ENCODE measurements at regions not wholly inside any gene's neighbourhood (a gene's known extent, or its start where the extent isn't known, plus 50 kb on each side); places are given as distances from the start of the nearest gene placed in this dataset.

- no CpG with 5 or more reads among the region's 3 CpGs for WGBS (ENCODE audit: insufficient coverage)
- ATAC-seq (replicated peaks in 1 of 4) (no peak), DNase-seq (no peak)
- H3K36me3 ChIP-seq (ENCODE audit: control insufficient read depth in 2 of 2, extremely low read depth in 1 of 2, insufficient read depth in 1 of 2, low read length in 1 of 2): peaks cover 0 to 3% of the 10 kb centered on the region in 2 donors
- Mint-ChIP-seq H3K27me3 (peaks cover 3 to 4% of the 10 kb centered on the region in 2 donors), H3K36me3 (peaks cover 3% of the 10 kb centered on the region), H3K27ac (peak overlapping the region; percentile 90 to 95), H3K4me1 (peaks cover 33 to 55% (median 45%) of the 10 kb centered on the region in 3 donors), H3K4me3 (peak overlapping the region; percentile 84 to 92 (median 85)), H3K9me3 (no peaks in the 10 kb centered on the region)
- no peak overlapping the region for H3K4me3 ChIP-seq (ENCODE audit: control insufficient read depth in 1 of 2, extremely low read depth in 1 of 2, low read length in 1 of 2)
- no peaks in the 10 kb centered on the region for H3K9me3 ChIP-seq
- H3K27me3 ChIP-seq (replicated peaks in 1 of 2; ENCODE audit: control insufficient read depth in 2 of 2, extremely low read depth in 1 of 2, insufficient read depth in 2 of 2, low read length in 1 of 2): peaks cover 0 to 16% of the 10 kb centered on the region in 2 experiments
- peak overlapping the region; percentile 93 for H3K27ac ChIP-seq (ENCODE audit: low read length)
- CTCF ChIA-PET: interaction anchor here (0.8 to 6.2 kb wide), 5 partner anchors 39 to 146 kb away, joined by 4 to 68 read pairs (median 30); partner anchors contain the start of gene TRIM13 (in 1 of the 2)
- POLR2A ChIA-PET: interaction anchor here (0.6 to 3.7 kb wide), 10 partner anchors 14 to 389 kb away, joined by 3 to 23 read pairs (median 4); partner anchors contain the start of gene TRIM13 (in 1 of the 2)
- peaks cover 15 to 37% of the 10 kb centered on the region in 2 experiments for H3K4me1 ChIP-seq (ENCODE audit: control insufficient read depth in 1 of 2, extremely low read depth in 1 of 2, insufficient read depth in 2 of 2, low read length in 2 of 2)
Measured at GRCh38 chr13:50123002-50123401, 107.8 kb downstream of the KCNRG start.

GRCh38 chr13:50123515-50123861 is 108.2 kb downstream of the KCNRG start:
- CTCF ChIA-PET: interaction anchor here (0.9 to 6.2 kb wide), 7 partner anchors 16 to 794 kb away, joined by 4 to 68 read pairs (median 6); partner anchors contain the start of gene TRIM13 (in 1 of the 2)
- Mint-ChIP-seq H3K27me3 (peaks cover 3 to 7% of the 10 kb centered on the region in 2 donors), H3K27ac (peak overlapping the region; percentile 90 to 95), H3K36me3 (peaks cover 3% of the 10 kb centered on the region), H3K9me3 (no peaks in the 10 kb centered on the region), H3K4me3 (peak overlapping the region; percentile 84 to 92 (median 85)), H3K4me1 (peaks cover 35 to 57% (median 48%) of the 10 kb centered on the region in 3 donors)
- H3K27me3 ChIP-seq (replicated peaks in 1 of 2; ENCODE audit: control insufficient read depth in 2 of 2, extremely low read depth in 1 of 2, insufficient read depth in 2 of 2, low read length in 1 of 2): peaks cover 0 to 21% of the 10 kb centered on the region in 2 experiments
- POLR2A ChIA-PET: interaction anchor here (0.6 to 3.7 kb wide), 11 partner anchors 14 to 1329 kb away, joined by 3 to 23 read pairs (median 3); partner anchors contain the start of genes INTS6 (in 1 of the 2) and TRIM13 (in 1 of the 2)
- DNase-seq (no peak), ATAC-seq (replicated peaks in 1 of 4) (no peak)
- WGBS (ENCODE audit: insufficient coverage): 11% methylated on average over 13 of the region's 13 CpGs
- peak overlapping the region; percentile 93 for H3K27ac ChIP-seq (ENCODE audit: low read length)
- H3K4me3 ChIP-seq (ENCODE audit: control insufficient read depth in 1 of 2, extremely low read depth in 1 of 2, low read length in 1 of 2): peak overlapping the region; percentile 74
- H3K9me3 ChIP-seq: no peaks in the 10 kb centered on the region
- peaks cover 17 to 42% of the 10 kb centered on the region in 2 experiments for H3K4me1 ChIP-seq (ENCODE audit: control insufficient read depth in 1 of 2, extremely low read depth in 1 of 2, insufficient read depth in 2 of 2, low read length in 2 of 2)
- H3K36me3 ChIP-seq (ENCODE audit: control insufficient read depth in 2 of 2, extremely low read depth in 1 of 2, insufficient read depth in 1 of 2, low read length in 1 of 2): peaks cover 0 to 3% of the 10 kb centered on the region in 2 donors

GRCh38 chr13:50123862-50124535 is 108.8 kb downstream of the KCNRG start:
- Mint-ChIP-seq H3K27ac (peak overlapping the region; percentile 90 to 95), H3K4me3 (peak overlapping the region; percentile 84 to 92 (median 85)), H3K4me1 (peaks cover 40 to 61% (median 51%) of the 10 kb centered on the region in 3 donors), H3K36me3 (peaks cover 3% of the 10 kb centered on the region), H3K9me3 (no peaks in the 10 kb centered on the region), H3K27me3 (peaks cover 4 to 12% of the 10 kb centered on the region in 2 donors)
- ChIA-PET CTCF (interaction anchor here (0.9 to 6.2 kb wide), 7 partner anchors 17 to 793 kb away, joined by 4 to 68 read pairs (median 6); partner anchors contain the start of gene TRIM13 (in 1 of the 2)), POLR2A (interaction anchor here (0.6 to 3.7 kb wide), 18 partner anchors 8 to 1329 kb away, joined by 3 to 23 read pairs (median 3); partner anchors contain the start of genes INTS6 (in 1 of the 2) and TRIM13 (in 1 of the 2))
- peaks cover 0 to 3% of the 10 kb centered on the region in 2 donors for H3K36me3 ChIP-seq (ENCODE audit: control insufficient read depth in 2 of 2, extremely low read depth in 1 of 2, insufficient read depth in 1 of 2, low read length in 1 of 2)
- DNase-seq (peak in 34 of 35 experiments; percentile 48 to 89 (median 62)), ATAC-seq (replicated peaks in 1 of 4) (peak; percentile 71 to 76 (median 72))
- peaks cover 22 to 46% of the 10 kb centered on the region in 2 experiments for H3K4me1 ChIP-seq (ENCODE audit: control insufficient read depth in 1 of 2, extremely low read depth in 1 of 2, insufficient read depth in 2 of 2, low read length in 2 of 2)
- no peaks in the 10 kb centered on the region for H3K9me3 ChIP-seq
- WGBS (ENCODE audit: insufficient coverage): under 1% methylated on average over 66 of the region's 69 CpGs
- H3K27ac ChIP-seq (ENCODE audit: low read length): peak overlapping the region; percentile 93
- peak overlapping the region; percentile 74 for H3K4me3 ChIP-seq (ENCODE audit: control insufficient read depth in 1 of 2, extremely low read depth in 1 of 2, low read length in 1 of 2)
- H3K27me3 ChIP-seq (replicated peaks in 1 of 2; ENCODE audit: control insufficient read depth in 2 of 2, extremely low read depth in 1 of 2, insufficient read depth in 2 of 2, low read length in 1 of 2): peaks cover 0 to 25% of the 10 kb centered on the region in 2 experiments

GRCh38 chr13:50124536-50125303 is 109.5 kb downstream of the KCNRG start:
- Mint-ChIP-seq H3K27me3 (peaks cover 10 to 19% of the 10 kb centered on the region in 2 donors), H3K27ac (peak overlapping the region; percentile 77 to 80), H3K9me3 (no peaks in the 10 kb centered on the region), H3K36me3 (no peaks in the 10 kb centered on the region), H3K4me3 (peak overlapping the region; percentile 78 to 85 (median 84)), H3K4me1 (peaks cover 47 to 64% (median 53%) of the 10 kb centered on the region in 3 donors)
- peaks cover 2 to 32% of the 10 kb centered on the region in 2 experiments for H3K27me3 ChIP-seq (replicated peaks in 1 of 2; ENCODE audit: control insufficient read depth in 2 of 2, extremely low read depth in 1 of 2, insufficient read depth in 2 of 2, low read length in 1 of 2)
- H3K4me1 ChIP-seq (ENCODE audit: control insufficient read depth in 1 of 2, extremely low read depth in 1 of 2, insufficient read depth in 2 of 2, low read length in 2 of 2): peaks cover 28 to 53% of the 10 kb centered on the region in 2 experiments
- POLR2A ChIA-PET: interaction anchor here (0.6 to 3.7 kb wide), 14 partner anchors 9 to 188 kb away, joined by 3 to 23 read pairs (median 6); partner anchors contain the start of gene TRIM13 (in 1 of the 2)
- peak overlapping the region; percentile 87 to 89 for H3K4me3 ChIP-seq (ENCODE audit: control insufficient read depth in 1 of 2, extremely low read depth in 1 of 2, low read length in 1 of 2)
- H3K27ac ChIP-seq (ENCODE audit: low read length): peak overlapping the region; percentile 96
- CTCF ChIA-PET: interaction anchor here (1.3 to 6.2 kb wide), 6 partner anchors 18 to 787 kb away, joined by 4 to 68 read pairs (median 18); partner anchors contain the start of gene TRIM13 (in 1 of the 2)
- H3K9me3 ChIP-seq: no peaks in the 10 kb centered on the region
- WGBS (ENCODE audit: insufficient coverage): 0% methylated on average over 59 of the region's 78 CpGs
- peak in 34 of 35 experiments; percentile 84 to 99 (median 96) for DNase-seq
- H3K36me3 ChIP-seq (ENCODE audit: control insufficient read depth in 2 of 2, extremely low read depth in 1 of 2, insufficient read depth in 1 of 2, low read length in 1 of 2): peaks cover 0 to 3% of the 10 kb centered on the region in 2 donors
- peak; percentile 0 to 14 (median 8) for ATAC-seq (replicated peaks in 1 of 4)

- H3K4me3 Mint-ChIP-seq: peak overlapping the region; percentile 78 to 85 (median 84)
Measured at GRCh38 chr13:50125304-50125553, 110.0 kb downstream of the KCNRG start.

More at GRCh38 chr13:50125304-50125553, 110.0 kb downstream of the KCNRG start:
- ATAC-seq (replicated peaks in 1 of 4) (peak; percentile 10 to 52 (median 21)), DNase-seq (peak in 1 of 35 experiments; percentile 72)
- Histone ChIP-seq H3K9me3 (no peaks in the 10 kb centered on the region), H3K27me3 (replicated peaks in 1 of 2; ENCODE audit: control insufficient read depth in 2 of 2, extremely low read depth in 1 of 2, insufficient read depth in 2 of 2, low read length in 1 of 2) (peaks cover 2 to 37% of the 10 kb centered on the region in 2 experiments), H3K27ac (ENCODE audit: low read length) (peak overlapping the region; percentile 96), H3K36me3 (ENCODE audit: control insufficient read depth in 2 of 2, extremely low read depth in 1 of 2, insufficient read depth in 1 of 2, low read length in 1 of 2) (peaks cover 0 to 3% of the 10 kb centered on the region in 2 donors), H3K4me1 (ENCODE audit: control insufficient read depth in 1 of 2, extremely low read depth in 1 of 2, insufficient read depth in 2 of 2, low read length in 2 of 2) (peaks cover 32 to 58% of the 10 kb centered on the region in 2 experiments), H3K4me3 (ENCODE audit: control insufficient read depth in 1 of 2, extremely low read depth in 1 of 2, low read length in 1 of 2) (peak overlapping the region; percentile 87 to 89)
- H3K27ac Mint-ChIP-seq: peak overlapping the region; percentile 77 to 80
- no peaks in the 10 kb centered on the region for H3K36me3 Mint-ChIP-seq
- peaks cover 51 to 66% (median 56%) of the 10 kb centered on the region in 3 donors for H3K4me1 Mint-ChIP-seq
- WGBS (ENCODE audit: insufficient coverage): 0% methylated on average over 23 of the region's 31 CpGs
- CTCF ChIA-PET: interaction anchor here (1.5 to 6.2 kb wide), 5 partner anchors 42 to 789 kb away, joined by 7 to 68 read pairs (median 30); partner anchors contain the start of gene TRIM13 (in 1 of the 2)
- POLR2A ChIA-PET: interaction anchor here (0.6 to 3.7 kb wide), 10 partner anchors 10 to 740 kb away, joined by 3 to 23 read pairs (median 5); partner anchors contain the start of genes CAB39L (in 1 of the 2), SETDB2 (in 1 of the 2) and TRIM13 (in 1 of the 2)
- peaks cover 10 to 23% of the 10 kb centered on the region in 2 donors for H3K27me3 Mint-ChIP-seq
- no peaks in the 10 kb centered on the region for H3K9me3 Mint-ChIP-seq

Measured in T-cell (primary cell).